ENCODE measurements at regions not wholly inside any gene's neighbourhood (a gene's known extent, or its start where the extent isn't known, plus 50 kb on each side); places are given as distances from the start of the nearest gene placed in this dataset.
"Not testable (repeated sequence)": the region's sequence is repeated elsewhere in the genome, so short reads cannot be mapped to it uniquely, and the experiment has no call there.

GRCh38 chrX:123803331-123803983 lies 56.4 kb upstream of the XIAP start:
- Histone ChIP-seq H3K36me3 (no peaks in the 10 kb centered on the region), H3K9me3 (no peaks in the 10 kb centered on the region), H3K4me3 (no peak overlapping the region), H3K27me3 (no peaks in the 10 kb centered on the region), H3K27ac (no peak overlapping the region), H3K4me1 (no peaks in the 10 kb centered on the region)
- DNase-seq (no peak), ATAC-seq (peak; percentile 33 to 93 (median 75))
- TF ChIP-seq CTCF (IDR thresholded peaks at IDR 0.05), result no peak
- TF ChIP-seq POLR2A (IDR thresholded peaks at IDR 0.05), result no peak
- 40% methylated on average over 4 of the region's 4 CpGs for WGBS (ENCODE audit: insufficient coverage, low coverage, low lambda C conversion rate, missing lambda C conversion rate)
- intact Hi-C loops (cut with DNase I), result no loop called here

GRCh38 chrX:123803984-123804365 lies 55.9 kb upstream of the XIAP start:
- H3K36me3 ChIP-seq; H3K27ac ChIP-seq; DNase-seq; ATAC-seq; H3K27me3 ChIP-seq; H3K9me3 ChIP-seq; intact Hi-C loops (cut with DNase I); H3K4me3 ChIP-seq; H3K4me1 ChIP-seq: not testable (repeated sequence)
- 54% methylated on average over 4 of the region's 4 CpGs for WGBS (ENCODE audit: insufficient coverage, low coverage, low lambda C conversion rate, missing lambda C conversion rate)

GRCh38 chrX:123807835-123808416 lies 51.9 kb upstream of the XIAP start:
- TF ChIP-seq CTCF (IDR thresholded peaks at IDR 0.05), result no peak
- TF ChIP-seq POLR2A (IDR thresholded peaks at IDR 0.05), result no peak
- intact Hi-C loops (cut with DNase I), result no loop called here
- Histone ChIP-seq H3K4me1 (no peaks in the 10 kb centered on the region), H3K36me3 (no peaks in the 10 kb centered on the region), H3K27ac (no peak overlapping the region), H3K9me3 (no peaks in the 10 kb centered on the region), H3K4me3 (no peak overlapping the region), H3K27me3 (no peaks in the 10 kb centered on the region)
- DNase-seq, result no peak
- WGBS (ENCODE audit: insufficient coverage, low coverage, low lambda C conversion rate, missing lambda C conversion rate), result 47% methylated on average over 3 of the region's 3 CpGs
- no peak for ATAC-seq

- Histone ChIP-seq H3K27ac (no peak overlapping the region), H3K27me3 (no peaks in the 10 kb centered on the region), H3K9me3 (no peaks in the 10 kb centered on the region), H3K4me1 (no peaks in the 10 kb centered on the region), H3K4me3 (no peak overlapping the region), H3K36me3 (no peaks in the 10 kb centered on the region)
- TF ChIP-seq CTCF (IDR thresholded peaks at IDR 0.05), result no peak
- no peak for TF ChIP-seq POLR2A (IDR thresholded peaks at IDR 0.05)
- 79% methylated on average over 5 of the region's 5 CpGs for WGBS (ENCODE audit: insufficient coverage, low coverage, low lambda C conversion rate, missing lambda C conversion rate)
- intact Hi-C loops (cut with DNase I), result no loop called here
- ATAC-seq (no peak), DNase-seq (no peak)
Measured at GRCh38 chrX:123809854-123810375, 49.9 kb upstream of the XIAP start.

Measured in right lobe of liver (tissue), 6 donors.